Stimulated activated CD8-positive, alpha-beta memory T cell treated with anti-CD3 and anti-CD28 coated beads, Interleukin-4, amount 100 ng/mL, for 24 hours (primary cell): ENCODE measurements at regions not wholly inside any gene's neighbourhood (a gene's known extent, or its start where the extent isn't known, plus 50 kb on each side); places are given as distances from the start of the nearest gene placed in this dataset.
"Not testable (repeated sequence)": the region's sequence is repeated elsewhere in the genome, so short reads cannot be mapped to it uniquely, and the experiment has no call there.

Source experiments
- DNase-seq: peaks from one replicate; pipeline ENCODE4 v3.0.0-alpha.2; 2020; ENCODE audit warnings: low read depth

GRCh38 chr19:30815889-30816580 is 443.9 kb downstream of the ZNF536 start:
- no peak for DNase-seq

- no peak for DNase-seq
Observed at GRCh38 chr19:30812099-30812678, 440.0 kb downstream of the ZNF536 start.

- no peak for DNase-seq
Observed at GRCh38 chr19:30811397-30812098, 439.4 kb downstream of the ZNF536 start.

- no peak for DNase-seq
Observed at GRCh38 chr19:30810726-30811125, 438.5 kb downstream of the ZNF536 start.

GRCh38 chr19:30807278-30807677 is 435.1 kb downstream of the ZNF536 start:
- DNase-seq: no peak

GRCh38 chr19:30806311-30806710 is 434.1 kb downstream of the ZNF536 start:
- no peak for DNase-seq

GRCh38 chr19:30804751-30805150 is 432.6 kb downstream of the ZNF536 start:
- DNase-seq: no peak

- not testable (repeated sequence) for DNase-seq
Observed at GRCh38 chr19:30804333-30804732, 432.1 kb downstream of the ZNF536 start.

GRCh38 chr19:30802424-30803013 is 430.3 kb downstream of the ZNF536 start:
- DNase-seq: no peak

GRCh38 chr19:30799865-30800755 is 427.9 kb downstream of the ZNF536 start:
- DNase-seq: peak; percentile 3

GRCh38 chr19:30795727-30796126 is 423.5 kb downstream of the ZNF536 start:
- DNase-seq: no peak

- no peak for DNase-seq
Observed at GRCh38 chr19:30792561-30793505, 420.6 kb downstream of the ZNF536 start.

GRCh38 chr19:30791088-30791487 is 418.9 kb downstream of the ZNF536 start:
- no peak for DNase-seq

GRCh38 chr19:30790056-30790680 is 418.0 kb downstream of the ZNF536 start:
- no peak for DNase-seq

GRCh38 chr19:30788105-30788765 is 416.1 kb downstream of the ZNF536 start:
- DNase-seq: no peak

GRCh38 chr19:30785458-30786137 is 413.4 kb downstream of the ZNF536 start:
- no peak for DNase-seq

GRCh38 chr19:30784850-30785457 is 412.8 kb downstream of the ZNF536 start:
- DNase-seq: peak; percentile 24

- no peak for DNase-seq
Observed at GRCh38 chr19:30783936-30784335, 411.8 kb downstream of the ZNF536 start.

- no peak for DNase-seq
Observed at GRCh38 chr19:30783212-30783611, 411.0 kb downstream of the ZNF536 start.
